H1 (cell line): ENCODE measurements at regions not wholly inside any gene's neighbourhood (a gene's known extent, or its start where the extent isn't known, plus 50 kb on each side); places are given as distances from the start of the nearest gene placed in this dataset.

Experiments
- ATF3 ChIP-seq: IDR thresholded peaks from 2 replicates; pipeline ENCODE4 v1.6.1; 2011; ENCODE audit warnings: low read depth, mild to moderate bottlenecking, low read length; ENCODE audit not compliant: insufficient read depth
- CHD2 ChIP-seq: IDR thresholded peaks from 2 replicates; pipeline ENCODE4 v1.6.1; 2012; ENCODE audit warnings: low read length, improper control_type of control experiment
- HDAC2 ChIP-seq, 2 experiments: fragments of 300-600 bp in 1 of 2; sonication (generic) in 1 of 2; IDR thresholded peaks; 2 replicates each; pipeline ENCODE4 v1.6.1; 2011 to 2012; ENCODE audit warnings: low read depth in 2 of 2, low read length in 2 of 2, mild to moderate bottlenecking in 2 of 2, moderate library complexity in 2 of 2, borderline replicate concordance in 1 of 2, inconsistent platforms in 1 of 2

GRCh38 chr6:43943099-43943766, 173.2 kb downstream of the VEGFA start (continued):
- TF ChIP-seq ATF3 (no peak), HDAC2 (IDR thresholded peaks at IDR 0.05; ENCODE audit: borderline replicate concordance in 1 of 2, low read depth in 2 of 2, low read length in 2 of 2) (no peak), CHD2 (no peak)
